Activated T-helper 17 cell treated with anti-CD3 and anti-CD28 coated beads, Interleukin-2, amount 50 U/mL, for 72 hours (primary cell): ENCODE measurements at regions not wholly inside any gene's neighbourhood (a gene's known extent, or its start where the extent isn't known, plus 50 kb on each side); places are given as distances from the start of the nearest gene placed in this dataset.

Experiments
- ATAC-seq: fragments of 150-1000 bp; cut with Tn5 transposase; replicated peaks from 2 replicates; pipeline ENCODE4 v1.10.0; 2021; ENCODE audit warnings: mild to moderate bottlenecking, moderate library complexity
- H3K27ac Mint-ChIP-seq: one replicate; pipeline ENCODE4 v1.8.0; 2022; ENCODE audit warnings: mixed read lengths
- H3K27me3 Mint-ChIP-seq: one replicate; pipeline ENCODE4 v1.8.0; 2022; ENCODE audit warnings: mixed read lengths
- H3K36me3 Mint-ChIP-seq: one replicate; pipeline ENCODE4 v1.8.0; 2022; ENCODE audit warnings: low read depth, mild to moderate bottlenecking, mixed read lengths
- H3K4me1 Mint-ChIP-seq: one replicate; pipeline ENCODE4 v1.8.0; 2022; ENCODE audit warnings: mixed read lengths
- H3K4me3 Mint-ChIP-seq: one replicate; pipeline ENCODE4 v1.8.0; 2022; ENCODE audit warnings: mild to moderate bottlenecking, mixed read lengths
- H3K9me3 Mint-ChIP-seq: one replicate; pipeline ENCODE4 v1.8.0; 2022; ENCODE audit warnings: mixed read lengths

DNA sequence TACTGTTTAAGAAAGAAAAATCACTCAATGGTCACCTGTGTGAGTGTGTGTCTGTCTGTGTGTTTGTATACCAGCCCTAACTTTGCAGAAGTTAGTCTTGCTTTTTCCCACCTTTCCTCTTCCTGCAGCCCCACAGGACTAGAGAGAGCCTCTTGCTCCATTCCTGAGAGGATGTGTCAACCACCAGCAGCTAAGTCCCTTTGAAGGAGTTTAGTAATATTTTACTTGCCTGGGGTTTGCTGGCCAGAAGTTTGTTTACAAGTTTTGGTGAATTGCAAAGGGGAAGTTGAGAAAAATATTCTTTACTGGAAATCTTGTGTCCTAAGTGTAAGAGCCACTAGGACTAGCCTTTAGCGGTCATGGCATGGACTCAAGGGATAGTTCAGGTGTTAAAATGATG lies 316.2 kb downstream of the BRINP1 start:
- Mint-ChIP-seq H3K36me3 (no peaks in the 10 kb centered on the region), H3K27ac (no peak overlapping the region), H3K9me3 (peaks cover 4% of the 10 kb centered on the region), H3K4me3 (no peak overlapping the region), H3K4me1 (no peaks in the 10 kb centered on the region), H3K27me3 (no peaks in the 10 kb centered on the region)
- no peak for ATAC-seq

DNA sequence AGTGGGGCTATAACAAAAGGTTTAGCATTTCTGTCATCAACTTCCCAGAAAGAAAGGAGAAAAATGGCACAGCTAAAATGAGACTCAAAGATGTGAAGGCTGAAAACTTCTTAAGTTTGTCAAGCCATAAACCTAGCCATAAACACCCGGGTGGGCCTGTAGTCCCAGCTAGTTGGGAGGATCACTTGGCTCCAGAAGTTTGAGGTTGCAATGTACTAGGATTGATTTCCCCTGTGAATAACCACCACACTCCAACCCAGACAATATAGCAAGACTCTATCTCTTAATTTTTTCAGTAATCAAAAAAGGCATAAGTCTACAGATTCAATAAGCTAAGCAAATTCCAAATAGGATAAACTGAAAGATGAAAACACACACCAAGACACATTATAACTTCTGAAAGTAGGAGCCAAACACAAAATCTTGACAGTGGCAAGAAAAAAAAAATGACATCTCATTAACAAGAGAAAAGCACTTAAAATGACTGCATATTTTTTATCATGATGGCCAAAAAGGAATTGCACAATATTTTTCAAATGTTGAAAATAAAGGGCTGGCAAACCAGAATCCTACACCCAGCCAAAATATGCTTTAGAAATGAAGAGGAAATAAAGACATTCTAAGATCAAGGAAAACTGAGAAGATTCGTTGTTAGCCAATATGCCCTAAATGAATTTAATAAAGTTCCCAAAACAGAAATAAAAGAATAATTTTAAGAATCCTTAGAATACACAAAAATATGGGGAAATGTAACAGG lies 308.4 kb downstream of the BRINP1 start:
- no peaks in the 10 kb centered on the region for H3K4me1 Mint-ChIP-seq
- H3K36me3 Mint-ChIP-seq: no peaks in the 10 kb centered on the region
- no peaks in the 10 kb centered on the region for H3K27me3 Mint-ChIP-seq
- H3K4me3 Mint-ChIP-seq: no peak overlapping the region
- no peak overlapping the region for H3K27ac Mint-ChIP-seq
- no peak for ATAC-seq
- H3K9me3 Mint-ChIP-seq: peaks cover 7% of the 10 kb centered on the region

DNA sequence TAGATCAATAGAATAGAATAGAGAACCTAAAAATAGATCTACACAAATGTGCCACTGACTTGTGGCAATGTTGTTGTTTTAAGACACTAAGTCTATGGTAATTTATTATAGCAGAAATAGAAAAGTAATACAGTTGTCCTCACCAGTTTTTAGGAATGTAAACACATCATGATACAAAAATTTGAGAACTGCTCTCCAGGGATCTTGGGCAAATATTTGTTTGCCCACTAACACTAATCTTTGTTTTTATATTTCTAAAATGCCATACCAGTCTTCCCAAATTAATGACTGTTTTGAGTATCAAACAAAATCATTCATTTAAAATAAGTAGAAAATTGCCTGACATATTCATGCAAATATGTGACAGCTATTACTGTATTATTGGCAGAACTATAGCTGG lies 297.6 kb downstream of the BRINP1 start:
- no peak for ATAC-seq
- H3K27ac Mint-ChIP-seq: no peak overlapping the region
- no peaks in the 10 kb centered on the region for H3K4me1 Mint-ChIP-seq
- peaks cover 22% of the 10 kb centered on the region for H3K9me3 Mint-ChIP-seq
- H3K4me3 Mint-ChIP-seq: no peak overlapping the region
- H3K36me3 Mint-ChIP-seq: no peaks in the 10 kb centered on the region
- no peaks in the 10 kb centered on the region for H3K27me3 Mint-ChIP-seq

DNA sequence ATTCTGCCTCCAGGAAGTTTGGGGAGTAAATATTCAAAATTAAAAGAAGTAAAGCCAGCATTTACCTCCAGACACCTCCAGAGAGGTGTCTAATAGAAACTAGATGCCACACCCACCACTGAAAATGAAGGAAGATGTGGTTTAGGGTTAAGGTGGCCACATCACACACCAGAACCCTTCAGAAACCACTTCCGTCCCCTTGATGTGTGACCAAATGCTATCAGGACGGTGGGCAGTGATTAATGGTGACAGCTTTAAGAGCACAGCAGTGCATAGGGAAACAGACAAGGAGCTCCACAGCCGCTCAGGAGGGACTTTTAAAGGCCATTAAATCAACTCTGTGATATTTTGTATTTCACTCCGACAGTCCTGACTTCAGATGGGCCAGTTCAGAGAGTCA lies 295.2 kb downstream of the BRINP1 start:
- Mint-ChIP-seq H3K27me3 (no peaks in the 10 kb centered on the region), H3K27ac (no peak overlapping the region), H3K9me3 (peaks cover 18% of the 10 kb centered on the region), H3K4me1 (no peaks in the 10 kb centered on the region), H3K36me3 (no peaks in the 10 kb centered on the region), H3K4me3 (no peak overlapping the region)
- ATAC-seq: no peak

DNA sequence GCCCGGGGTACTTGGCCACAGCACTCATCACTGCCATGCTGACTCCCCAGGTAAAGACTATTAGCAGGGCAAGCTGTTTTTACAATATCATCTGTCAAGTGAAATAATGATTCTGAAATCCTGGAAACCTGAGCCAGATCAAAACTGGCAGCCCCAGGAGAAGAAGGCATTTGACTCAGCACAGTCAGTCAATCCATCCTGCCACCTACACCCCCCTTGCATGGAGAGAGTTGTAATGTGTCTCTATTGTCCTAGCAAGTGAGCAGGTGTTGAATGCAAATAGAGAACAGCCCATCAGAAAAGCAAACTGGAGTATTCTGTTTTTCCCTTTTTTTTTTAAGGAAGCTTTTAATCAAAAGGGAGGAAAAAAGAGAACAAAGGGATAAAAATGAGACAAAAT lies 291.2 kb downstream of the BRINP1 start:
- no peaks in the 10 kb centered on the region for H3K36me3 Mint-ChIP-seq
- no peaks in the 10 kb centered on the region for H3K27me3 Mint-ChIP-seq
- peaks cover 11% of the 10 kb centered on the region for H3K9me3 Mint-ChIP-seq
- H3K27ac Mint-ChIP-seq: no peak overlapping the region
- H3K4me3 Mint-ChIP-seq: no peak overlapping the region
- no peak for ATAC-seq
- H3K4me1 Mint-ChIP-seq: no peaks in the 10 kb centered on the region

DNA sequence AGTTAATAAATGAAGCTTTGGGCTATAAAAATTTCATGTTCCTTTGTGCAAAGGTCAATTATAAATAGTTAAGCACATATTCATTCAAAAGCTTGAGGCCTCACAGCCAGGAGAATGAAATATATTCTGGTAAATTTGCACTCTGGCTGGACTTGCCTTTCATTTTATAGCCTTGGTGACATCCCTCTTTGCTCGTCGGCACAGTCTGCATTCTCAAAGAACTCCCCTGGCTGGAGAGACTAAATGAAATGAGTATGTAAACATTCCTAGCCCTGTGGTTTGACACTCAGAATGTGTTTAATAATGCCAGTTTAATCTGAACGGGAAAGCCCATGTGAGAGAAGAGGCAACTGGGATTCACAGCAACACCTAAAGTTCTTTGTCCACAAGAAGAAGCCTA lies 285.6 kb downstream of the BRINP1 start:
- H3K9me3 Mint-ChIP-seq: peaks cover 11% of the 10 kb centered on the region
- no peaks in the 10 kb centered on the region for H3K36me3 Mint-ChIP-seq
- ATAC-seq: no peak
- no peak overlapping the region for H3K4me3 Mint-ChIP-seq
- H3K4me1 Mint-ChIP-seq: no peaks in the 10 kb centered on the region
- no peak overlapping the region for H3K27ac Mint-ChIP-seq
- H3K27me3 Mint-ChIP-seq: no peaks in the 10 kb centered on the region

DNA sequence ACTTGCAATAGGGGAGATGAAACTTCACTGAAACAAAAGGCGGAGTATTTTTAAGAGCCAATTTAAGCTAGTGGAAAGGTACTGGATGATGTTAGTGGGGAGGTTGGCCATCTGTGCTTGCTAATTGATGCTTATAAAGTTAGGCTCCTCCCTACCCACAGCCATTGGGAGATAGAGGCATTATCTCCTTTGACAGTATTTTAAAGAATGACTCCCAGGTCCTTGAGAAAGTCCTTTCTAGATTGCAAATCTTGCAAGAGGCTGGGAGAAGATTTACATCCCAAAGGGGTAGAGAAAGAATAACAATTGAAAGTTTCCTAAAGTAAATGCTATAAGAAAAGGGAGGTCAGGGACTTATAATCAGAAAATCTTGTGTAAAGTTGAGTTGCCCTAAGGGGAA lies 282.6 kb downstream of the BRINP1 start:
- Mint-ChIP-seq H3K27ac (no peak overlapping the region), H3K4me3 (no peak overlapping the region), H3K36me3 (no peaks in the 10 kb centered on the region), H3K9me3 (peaks cover 11% of the 10 kb centered on the region), H3K27me3 (no peaks in the 10 kb centered on the region), H3K4me1 (no peaks in the 10 kb centered on the region)
- no peak for ATAC-seq

DNA sequence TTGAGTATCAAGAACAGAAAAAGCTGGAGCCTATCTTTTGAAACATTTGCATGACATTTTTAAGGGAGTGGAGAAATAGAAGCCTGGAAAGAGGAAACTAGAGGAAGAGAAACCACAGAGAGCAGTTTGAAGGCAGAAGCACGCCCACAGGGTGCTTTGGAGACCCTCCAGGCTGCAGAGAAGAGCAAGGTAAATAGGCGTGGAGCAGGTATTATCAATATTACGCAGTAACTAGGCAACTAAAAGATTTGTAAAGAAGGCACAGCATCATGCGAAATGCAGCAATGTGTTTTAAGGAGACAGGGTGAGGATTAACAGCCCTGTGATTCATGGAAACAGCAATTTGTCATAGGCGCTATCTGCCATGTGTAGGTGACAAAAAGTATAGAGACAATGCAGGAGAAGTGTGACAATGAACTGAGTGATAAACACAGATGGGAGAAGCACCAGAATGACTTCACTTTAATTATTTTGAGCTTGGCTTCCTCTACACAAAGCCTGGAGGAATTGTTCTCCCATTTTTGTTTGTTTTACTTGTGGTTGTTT lies 281.2 kb downstream of the BRINP1 start:
- ATAC-seq: no peak
- H3K9me3 Mint-ChIP-seq: peaks cover 8% of the 10 kb centered on the region
- H3K4me1 Mint-ChIP-seq: no peaks in the 10 kb centered on the region
- H3K36me3 Mint-ChIP-seq: no peaks in the 10 kb centered on the region
- H3K27ac Mint-ChIP-seq: no peak overlapping the region
- H3K4me3 Mint-ChIP-seq: no peak overlapping the region
- H3K27me3 Mint-ChIP-seq: no peaks in the 10 kb centered on the region

DNA sequence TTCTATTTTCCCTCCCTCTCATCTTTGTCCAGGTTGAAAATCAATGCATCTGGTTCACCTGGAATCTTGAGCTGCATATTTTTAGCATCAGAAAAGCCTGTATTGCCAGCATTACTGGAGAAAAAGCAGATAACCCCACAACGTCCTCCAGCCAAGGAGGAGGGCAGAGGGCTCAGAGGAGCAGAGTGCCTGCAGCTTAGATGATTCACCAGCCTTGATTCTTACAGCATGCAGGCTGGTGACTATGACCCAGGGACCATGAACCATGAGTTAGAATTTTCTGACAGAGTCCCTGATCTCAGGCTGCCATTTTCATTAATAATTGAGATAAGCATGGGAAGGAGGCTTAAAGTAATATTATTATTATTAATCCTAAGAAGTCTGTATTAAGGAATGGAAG lies 278.2 kb downstream of the BRINP1 start:
- Mint-ChIP-seq H3K27me3 (no peaks in the 10 kb centered on the region), H3K4me3 (no peak overlapping the region), H3K9me3 (peaks cover 4% of the 10 kb centered on the region), H3K27ac (no peak overlapping the region), H3K4me1 (no peaks in the 10 kb centered on the region), H3K36me3 (no peaks in the 10 kb centered on the region)
- no peak for ATAC-seq

DNA sequence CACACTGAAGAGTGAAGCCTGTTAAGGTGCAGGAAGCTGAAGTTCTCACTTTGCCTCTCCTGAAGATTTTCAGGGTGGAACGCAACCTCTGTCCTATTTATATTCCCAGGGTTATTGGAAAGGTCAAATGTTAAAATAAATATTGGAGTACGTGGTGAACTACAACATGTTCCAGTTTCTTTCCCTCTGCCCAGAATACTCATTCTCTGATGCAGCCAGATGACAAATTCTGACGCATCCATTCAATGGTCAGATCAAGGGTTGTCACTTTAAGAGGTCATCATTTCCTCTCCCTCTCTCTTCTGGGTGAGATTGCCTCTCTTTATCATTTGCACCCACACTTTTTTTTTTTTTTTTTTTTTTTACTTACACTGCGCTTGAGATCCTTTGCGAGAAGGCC lies 277.1 kb downstream of the BRINP1 start:
- Mint-ChIP-seq H3K4me1 (no peaks in the 10 kb centered on the region), H3K36me3 (no peaks in the 10 kb centered on the region), H3K9me3 (peaks cover 4% of the 10 kb centered on the region), H3K27ac (no peak overlapping the region), H3K27me3 (no peaks in the 10 kb centered on the region), H3K4me3 (no peak overlapping the region)
- ATAC-seq: no peak

DNA sequence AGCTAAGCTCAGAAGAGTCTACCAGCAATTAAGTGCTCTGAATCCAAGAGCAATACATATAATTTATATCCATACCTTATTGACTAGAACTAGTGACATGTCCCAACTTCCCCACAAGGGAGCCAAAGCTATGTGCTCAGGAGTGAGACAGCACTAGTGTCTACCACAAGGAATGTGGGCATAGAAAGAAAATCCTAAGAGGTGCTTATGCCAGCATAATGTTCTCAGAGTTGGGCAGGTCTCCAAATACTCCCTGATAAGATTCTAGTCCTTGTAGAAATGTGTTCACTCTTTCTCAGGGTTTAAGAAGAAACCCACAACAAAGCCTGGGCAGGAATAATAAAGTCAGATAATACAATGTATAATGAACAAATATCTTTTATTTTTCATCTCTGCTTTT lies 275.1 kb downstream of the BRINP1 start:
- Mint-ChIP-seq H3K4me3 (no peak overlapping the region), H3K9me3 (peaks cover 4% of the 10 kb centered on the region), H3K36me3 (no peaks in the 10 kb centered on the region), H3K4me1 (no peaks in the 10 kb centered on the region), H3K27me3 (no peaks in the 10 kb centered on the region), H3K27ac (no peak overlapping the region)
- ATAC-seq: no peak

DNA sequence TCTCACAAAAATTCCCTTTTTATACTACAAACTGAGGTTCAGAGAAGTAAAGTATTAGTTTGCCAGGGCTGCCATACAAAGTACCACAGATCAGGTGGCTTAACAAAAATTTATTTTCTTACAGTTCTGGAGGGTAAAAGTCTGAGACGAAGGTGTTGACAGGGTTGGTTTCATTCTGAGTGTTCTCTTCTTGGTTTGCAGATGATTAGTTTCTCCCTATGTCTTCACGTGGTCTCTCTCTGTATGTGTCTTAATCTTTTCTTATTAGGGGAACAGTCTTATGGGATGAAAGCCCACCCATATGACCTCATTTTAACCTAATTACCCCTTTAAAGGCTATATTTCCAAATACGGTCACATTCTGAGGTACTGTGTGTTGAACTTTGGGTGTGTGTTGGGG lies 274.2 kb downstream of the BRINP1 start:
- Mint-ChIP-seq H3K36me3 (no peaks in the 10 kb centered on the region), H3K9me3 (peaks cover 4% of the 10 kb centered on the region), H3K4me3 (no peak overlapping the region), H3K27ac (no peak overlapping the region), H3K4me1 (no peaks in the 10 kb centered on the region), H3K27me3 (no peaks in the 10 kb centered on the region)
- ATAC-seq: no peak

DNA sequence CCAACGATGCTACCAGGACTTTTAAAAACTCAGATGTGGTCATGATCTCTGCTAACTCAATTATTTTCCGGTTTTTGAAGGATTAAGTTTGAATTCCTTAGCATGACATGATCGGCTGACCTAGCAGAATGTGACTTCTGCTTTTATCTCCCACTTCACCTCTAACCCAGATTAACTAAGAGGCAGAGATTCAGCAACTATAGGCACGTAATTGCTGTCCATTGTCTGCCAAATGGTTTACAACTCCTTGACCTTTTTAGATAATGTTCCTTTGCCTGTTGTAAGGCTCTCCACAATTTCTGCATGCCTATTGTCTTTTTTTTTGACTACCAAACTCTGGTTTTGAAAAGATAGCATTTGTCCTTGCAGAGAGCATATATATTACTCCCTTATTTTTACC lies 268.2 kb downstream of the BRINP1 start:
- Mint-ChIP-seq H3K4me3 (no peak overlapping the region), H3K9me3 (no peaks in the 10 kb centered on the region), H3K4me1 (no peaks in the 10 kb centered on the region), H3K36me3 (no peaks in the 10 kb centered on the region), H3K27me3 (no peaks in the 10 kb centered on the region), H3K27ac (no peak overlapping the region)
- no peak for ATAC-seq

DNA sequence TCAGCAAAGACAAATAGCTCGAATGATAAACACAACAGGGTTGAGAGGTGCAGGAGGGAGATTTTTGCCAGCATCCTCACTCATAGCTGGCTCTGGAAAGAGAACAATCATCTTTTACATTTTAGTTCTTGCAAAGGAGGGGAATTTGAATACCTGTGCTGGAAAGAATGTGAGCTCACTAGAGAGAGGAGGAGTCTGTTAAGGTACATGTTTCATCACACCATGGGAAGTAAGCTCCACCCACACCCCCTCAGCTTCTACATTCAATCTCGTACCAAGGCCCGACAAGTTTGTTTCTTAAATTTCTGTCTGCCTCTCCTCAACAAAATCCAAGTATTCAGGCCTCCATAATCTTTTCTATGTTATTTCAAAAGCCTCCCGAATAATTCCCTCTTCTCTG lies 254.6 kb downstream of the BRINP1 start:
- H3K36me3 Mint-ChIP-seq: no peaks in the 10 kb centered on the region
- peaks cover 12% of the 10 kb centered on the region for H3K9me3 Mint-ChIP-seq
- no peak overlapping the region for H3K27ac Mint-ChIP-seq
- no peaks in the 10 kb centered on the region for H3K4me1 Mint-ChIP-seq
- ATAC-seq: no peak
- no peaks in the 10 kb centered on the region for H3K27me3 Mint-ChIP-seq
- H3K4me3 Mint-ChIP-seq: no peak overlapping the region
